ENCODE measurements at regions not wholly inside any gene's neighbourhood (a gene's known extent, or its start where the extent isn't known, plus 50 kb on each side); places are given as distances from the start of the nearest gene placed in this dataset.

- no TSS peak for BruUV-seq (replicated peaks)
- ChIA-PET CTCF (no interaction called here), POLR2A (no interaction called here)
- no peaks in the 10 kb centered on the region for H3K4me1 ChIP-seq (ENCODE audit: control insufficient read depth, insufficient read depth, low read length)
- no peaks in the 10 kb centered on the region for H3K9me3 ChIP-seq (ENCODE audit: control insufficient read depth, insufficient read depth, low read depth, low read length)
- H3K36me3 ChIP-seq (ENCODE audit: control insufficient read depth, insufficient read depth, low read length), result no peaks in the 10 kb centered on the region
- DNase-seq (ENCODE audit: low read depth, low spot score) (no peak), ATAC-seq (no peak)
- intact Hi-C loops (cut with micrococcal nuclease; ENCODE audit: unreplicated experiment), result no loop called here
- no peak overlapping the region for H3K27ac ChIP-seq (ENCODE audit: low read length)
- TF ChIP-seq POLR2AphosphoS5 (IDR thresholded peaks at IDR 0.05; ENCODE audit: low read depth, low read length) (no peak), REST (IDR thresholded peaks at IDR 0.05; ENCODE audit: insufficient read depth in 1 of 2, low read depth in 2 of 2, low read length in 1 of 2) (no peak), CTCF (IDR thresholded peaks at IDR 0.05) (no peak), TCF7L2 (IDR thresholded peaks at IDR 0.05; ENCODE audit: low read depth, low read length) (no peak), SIN3A (IDR thresholded peaks at IDR 0.05; ENCODE audit: borderline replicate concordance, insufficient read depth, low read depth, low read length) (no peak)
- in situ Hi-C loops (cut with HindIII; ENCODE audit: low pct_unique_long_range_greater_than_20kb, low sequenced_read_pairs), result no loop called here
- no peaks in the 10 kb centered on the region for H3K27me3 ChIP-seq (ENCODE audit: control insufficient read depth, insufficient read depth, low read length)
- no peak overlapping the region for H3K4me3 ChIP-seq (ENCODE audit: low read depth in 2 of 2, low read length in 2 of 2)
Measured at GRCh38 chr21:37986000-37986399, 69.7 kb upstream of the KCNJ6 start.

- in situ Hi-C loops (cut with HindIII; ENCODE audit: low pct_unique_long_range_greater_than_20kb, low sequenced_read_pairs), result no loop called here
- DNase-seq (ENCODE audit: low read depth, low spot score), result no peak
- H3K27ac ChIP-seq (ENCODE audit: low read length), result no peak overlapping the region
Measured at GRCh38 chr21:37986751-37987399, 70.6 kb upstream of the KCNJ6 start.

More at GRCh38 chr21:37986751-37987399, 70.6 kb upstream of the KCNJ6 start:
- CTCF ChIA-PET, result no interaction called here
- Histone ChIP-seq H3K4me1 (ENCODE audit: control insufficient read depth, insufficient read depth, low read length) (no peaks in the 10 kb centered on the region), H3K27me3 (ENCODE audit: control insufficient read depth, insufficient read depth, low read length) (no peaks in the 10 kb centered on the region), H3K4me3 (ENCODE audit: low read depth in 2 of 2, low read length in 2 of 2) (no peak overlapping the region), H3K36me3 (ENCODE audit: control insufficient read depth, insufficient read depth, low read length) (no peaks in the 10 kb centered on the region), H3K9me3 (ENCODE audit: control insufficient read depth, insufficient read depth, low read depth, low read length) (no peaks in the 10 kb centered on the region)
- intact Hi-C loops (cut with micrococcal nuclease; ENCODE audit: unreplicated experiment), result no loop called here
- POLR2A ChIA-PET, result no interaction called here
- BruUV-seq (replicated peaks), result no TSS peak
- TF ChIP-seq SIN3A (IDR thresholded peaks at IDR 0.05; ENCODE audit: borderline replicate concordance, insufficient read depth, low read depth, low read length), result no peak
- TF ChIP-seq CTCF (IDR thresholded peaks at IDR 0.05), result no peak
- TF ChIP-seq REST (IDR thresholded peaks at IDR 0.05; ENCODE audit: insufficient read depth in 1 of 2, low read depth in 2 of 2, low read length in 1 of 2), result no peak
- no peak for TF ChIP-seq POLR2AphosphoS5 (IDR thresholded peaks at IDR 0.05; ENCODE audit: low read depth, low read length)
- TF ChIP-seq TCF7L2 (IDR thresholded peaks at IDR 0.05; ENCODE audit: low read depth, low read length), result no peak
- ATAC-seq, result no peak
